ENCODE measurements at regions not wholly inside any gene's neighbourhood (a gene's known extent, or its start where the extent isn't known, plus 50 kb on each side); places are given as distances from the start of the nearest gene placed in this dataset.

GRCh38 chr11:111019871-111020670, 225.5 kb upstream of the POU2AF2 start:
- DNase-seq = peak; percentile 95

- peak; percentile 85 for DNase-seq
Observed at GRCh38 chr11:111019451-111019850, 226.1 kb upstream of the POU2AF2 start.

DNA sequence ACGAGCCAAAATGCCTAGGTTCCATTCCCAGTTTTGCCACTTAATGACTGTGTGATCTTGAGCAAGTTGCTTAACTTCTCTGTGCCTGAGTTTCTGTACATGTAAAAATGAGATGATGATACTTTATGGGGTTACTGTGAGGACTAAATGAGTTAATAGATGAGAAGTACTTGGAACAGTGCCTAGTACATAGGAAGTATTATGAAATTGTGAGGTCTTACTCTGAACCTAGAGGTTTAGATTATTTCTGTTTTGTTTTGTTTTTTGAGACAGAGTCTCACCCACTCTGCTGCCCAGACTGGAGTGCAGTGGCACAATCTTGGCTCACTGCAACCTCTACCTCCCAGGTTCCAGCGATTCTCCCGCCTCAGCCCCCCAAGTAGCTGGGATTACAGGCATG, 227.0 kb upstream of the POU2AF2 start:
- DNase-seq = peak; percentile 85

DNA sequence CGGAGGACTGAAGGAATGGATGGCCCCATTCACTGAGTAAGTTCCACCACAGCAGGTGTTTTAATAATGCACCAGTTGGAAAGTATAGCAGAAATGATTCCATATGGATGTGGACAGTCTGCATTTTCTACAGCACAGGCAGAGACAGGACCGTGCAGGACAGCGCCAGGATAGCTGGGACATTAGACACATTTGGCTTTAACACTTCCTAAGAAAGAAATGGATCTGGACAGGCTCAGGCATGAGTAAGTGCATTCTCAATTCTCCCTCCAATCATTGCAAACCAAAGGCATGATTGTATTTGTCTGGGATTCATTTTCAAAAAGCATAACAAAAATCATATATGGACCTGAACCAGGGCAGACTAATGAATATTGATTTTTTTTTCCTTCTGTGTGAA, 233.0 kb upstream of the POU2AF2 start:
- no peak for DNase-seq

GRCh38 chr11:111011275-111011594, 234.3 kb upstream of the POU2AF2 start:
- DNase-seq = no peak

- no peak for DNase-seq
Observed at GRCh38 chr11:111010391-111011274, 234.9 kb upstream of the POU2AF2 start.

- DNase-seq = no peak
Observed at GRCh38 chr11:111006227-111006626, 239.3 kb upstream of the POU2AF2 start.

GRCh38 chr11:111001986-111002611, 243.4 kb upstream of the POU2AF2 start:
- peak; percentile 29 for DNase-seq

DNA sequence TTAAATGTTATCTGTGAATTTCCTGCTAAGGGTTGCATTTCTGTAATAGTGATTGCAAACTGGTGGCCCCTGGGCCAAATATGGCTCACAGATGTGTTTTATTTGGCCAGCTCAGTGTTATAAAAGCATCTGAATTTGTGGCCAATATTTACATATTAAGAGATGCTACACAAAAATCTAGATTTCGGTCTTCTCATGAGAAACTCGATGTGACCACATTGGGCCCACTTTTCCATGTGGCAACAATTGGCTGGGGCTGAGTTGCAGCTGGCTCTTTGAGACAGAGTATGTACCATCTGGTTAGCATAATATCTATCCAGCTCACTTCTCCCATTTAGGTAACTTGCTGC, 244.5 kb upstream of the POU2AF2 start:
- DNase-seq = no peak

DNA sequence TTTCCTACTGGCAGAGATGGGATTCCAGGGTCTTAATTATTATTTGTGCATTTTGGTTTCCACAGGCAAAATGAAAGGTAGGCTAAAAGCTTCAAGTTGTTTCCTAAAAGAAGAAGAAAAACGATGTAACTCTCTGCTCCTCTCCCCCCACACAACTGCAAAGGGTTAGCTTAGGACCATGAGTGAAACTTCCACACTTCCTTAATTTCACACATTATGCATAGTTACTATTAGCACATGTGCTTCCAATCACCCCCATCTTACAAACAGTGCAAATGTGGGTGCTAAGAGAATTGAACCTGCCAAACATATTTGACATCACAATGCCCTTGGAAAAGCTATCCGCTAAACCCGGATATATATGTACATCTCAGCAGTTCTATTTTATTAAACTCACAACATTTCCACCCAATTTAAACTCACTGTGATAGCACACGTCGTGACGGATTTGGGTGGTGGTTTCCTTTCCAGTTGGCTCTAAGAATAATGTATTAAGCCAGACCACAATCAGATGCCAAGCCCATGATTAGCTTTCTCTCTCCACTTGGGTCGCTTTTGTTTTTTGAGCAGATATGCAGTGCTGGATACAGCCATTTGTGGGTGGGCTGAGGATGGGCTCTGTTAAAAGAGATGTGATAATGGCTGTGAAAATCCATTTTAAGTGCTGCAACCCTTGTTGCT, 245.0 kb upstream of the POU2AF2 start:
- DNase-seq = peak; percentile 61

DNA sequence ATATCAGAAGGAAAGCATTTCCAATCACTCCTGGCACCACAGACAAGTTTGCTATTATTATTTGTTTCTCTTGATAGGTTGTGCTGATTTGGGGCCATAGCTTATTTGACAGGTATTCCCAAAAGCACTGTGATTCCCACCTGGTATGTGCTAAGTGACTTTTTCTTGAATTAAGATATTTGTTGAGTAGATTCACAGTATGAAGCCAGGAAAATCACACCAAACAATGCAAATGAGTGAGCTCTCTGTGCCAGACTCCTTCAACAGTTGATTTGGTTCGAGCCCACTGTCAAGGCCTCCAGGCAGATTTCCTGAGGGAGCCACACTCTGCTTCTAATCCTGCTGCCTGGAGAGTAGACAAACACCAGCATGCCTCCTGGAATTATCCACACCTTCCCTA, 253.0 kb upstream of the POU2AF2 start:
- DNase-seq = no peak

GRCh38 chr11:110991661-110992355, 253.7 kb upstream of the POU2AF2 start:
- peak; percentile 31 for DNase-seq

GRCh38 chr11:110990311-110990710, 255.2 kb upstream of the POU2AF2 start:
- DNase-seq = no peak

DNA sequence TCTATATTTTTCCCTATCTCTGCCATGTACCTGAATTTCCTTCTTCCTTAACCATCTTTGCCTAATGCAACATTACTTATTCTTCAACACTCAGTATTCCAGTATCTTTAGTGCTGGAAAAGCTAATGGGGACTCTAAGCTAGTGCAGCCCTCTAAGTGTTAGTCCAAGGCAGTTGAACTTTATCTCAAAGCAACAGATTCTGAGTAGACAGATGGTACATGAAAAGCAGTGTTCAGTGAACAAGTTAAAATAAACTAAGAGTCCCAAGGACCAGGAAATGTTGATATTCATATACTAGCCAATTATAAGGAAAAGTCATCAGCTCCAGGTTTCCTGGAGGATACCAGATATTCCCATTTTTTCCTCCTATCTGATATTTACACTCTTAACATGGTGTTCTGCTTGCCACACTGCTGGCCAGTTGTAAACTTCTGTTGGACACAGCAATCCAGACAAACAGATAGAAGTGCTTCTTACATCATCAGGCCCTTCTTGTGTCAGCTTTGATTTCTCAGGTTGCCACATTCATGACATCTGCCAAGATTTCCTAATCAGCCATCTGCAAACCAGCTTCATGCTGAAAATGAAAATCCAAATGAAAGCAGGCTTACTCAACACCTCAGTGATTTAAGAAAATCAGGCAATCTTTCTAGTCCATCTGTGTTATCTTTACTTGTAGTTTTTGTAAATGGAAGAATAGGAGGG, 255.9 kb upstream of the POU2AF2 start:
- peak; percentile 79 for DNase-seq

GRCh38 chr11:110988671-110989070, 256.9 kb upstream of the POU2AF2 start:
- DNase-seq = no peak

GRCh38 chr11:110986016-110986415, 259.5 kb upstream of the POU2AF2 start:
- no peak for DNase-seq

DNA sequence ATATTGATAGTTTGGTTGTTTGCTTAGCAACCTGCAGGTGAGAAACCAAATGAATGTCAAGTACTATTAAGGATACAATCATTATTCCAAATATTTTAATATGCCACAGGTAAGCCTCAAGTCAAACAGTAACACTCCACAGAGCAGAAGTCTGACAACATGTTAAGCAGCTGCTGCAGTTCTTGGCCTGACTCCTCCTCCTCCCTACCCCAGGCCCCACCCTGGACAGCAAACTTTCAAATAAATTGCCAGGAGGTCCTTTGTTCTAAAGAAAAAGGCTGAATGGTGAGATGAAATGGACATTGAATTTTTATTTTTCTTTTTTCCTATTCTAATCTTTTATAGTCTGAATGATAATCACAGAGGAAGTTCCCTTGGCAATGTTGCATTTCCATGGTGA, 260.0 kb upstream of the POU2AF2 start:
- DNase-seq = no peak

DNA sequence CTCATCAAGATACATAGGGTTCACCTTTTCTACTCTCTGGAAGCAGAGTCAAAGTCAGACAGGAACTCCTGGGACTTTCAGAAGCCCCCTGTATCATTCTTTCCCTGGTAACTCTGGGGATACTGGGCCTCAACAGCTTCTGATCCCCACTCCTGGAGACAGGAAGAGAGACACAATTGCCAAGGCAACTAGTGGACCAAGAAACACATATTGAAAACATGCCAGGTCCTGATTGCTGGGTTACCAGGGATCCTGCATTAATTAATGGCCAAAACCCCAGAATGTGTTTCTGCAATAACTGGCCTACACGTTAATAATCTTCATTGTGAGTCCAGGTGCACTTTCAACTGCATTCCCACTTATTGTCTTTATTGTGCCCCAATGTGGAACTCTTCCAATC, 260.8 kb upstream of the POU2AF2 start:
- no peak for DNase-seq

- DNase-seq = no peak
Observed at GRCh38 chr11:110984147-110984546, 261.4 kb upstream of the POU2AF2 start.

GRCh38 chr11:110982214-110982613, 263.3 kb upstream of the POU2AF2 start:
- DNase-seq = no peak

DNA sequence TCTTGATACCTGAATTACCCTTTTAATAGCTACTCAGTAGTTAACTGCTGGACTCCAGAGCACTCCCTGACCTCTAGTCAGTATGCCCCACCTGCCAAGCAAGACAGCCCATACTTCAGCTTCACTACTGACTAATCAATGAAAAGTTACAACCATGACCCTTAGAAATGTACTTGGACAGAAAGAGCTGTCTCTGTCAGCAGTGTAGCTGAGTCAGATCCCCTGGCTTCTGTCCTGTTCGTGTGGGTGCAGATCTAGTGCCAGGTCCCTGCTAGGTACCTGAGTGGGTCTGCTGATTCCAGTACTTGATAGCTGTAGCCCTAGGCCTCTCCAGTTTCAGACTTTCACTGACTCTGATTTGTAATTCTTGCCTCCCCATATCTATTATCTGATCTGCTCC, 265.8 kb upstream of the POU2AF2 start:
- DNase-seq = no peak

- DNase-seq = peak; percentile 83
Observed at GRCh38 chr11:110977661-110978060, 265.4 kb upstream of the ARHGAP20 start.

All from MV-4-11 (cell line).